GM19240 (cell line): ENCODE measurements at regions not wholly inside any gene's neighbourhood (a gene's known extent, or its start where the extent isn't known, plus 50 kb on each side); places are given as distances from the start of the nearest gene placed in this dataset.
"Not testable (repeated sequence)": the region's sequence is repeated elsewhere in the genome, so short reads cannot be mapped to it uniquely, and the experiment has no call there.

Experiments
- DNase-seq: peaks from one replicate; pipeline ENCODE4 v3.0.0; 2011; ENCODE audit warnings: low spot score; ENCODE audit not compliant: insufficient read length

DNA sequence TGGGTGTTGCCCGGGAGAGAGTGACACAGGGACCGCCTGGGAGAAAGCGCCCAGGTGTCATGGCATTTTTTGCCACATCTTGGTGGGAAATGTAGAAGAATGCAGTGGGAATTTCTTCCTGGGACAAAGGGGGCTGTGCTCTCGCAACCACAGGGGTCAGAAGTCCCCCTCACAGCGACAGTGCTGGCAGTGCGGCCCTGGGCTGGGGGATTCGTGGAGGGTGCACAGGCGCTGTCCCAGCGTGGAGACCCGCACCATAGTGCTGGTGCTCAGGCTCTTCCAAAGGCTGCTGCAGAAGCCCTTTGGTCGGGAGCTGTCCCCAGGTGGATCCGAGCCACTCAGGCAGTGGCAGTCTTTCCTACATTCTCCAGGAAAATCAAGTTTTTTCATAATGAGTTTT is 128.8 kb upstream of the SOX11 start:
- no peak for DNase-seq

- DNase-seq = no peak
Measured at GRCh38 chr2:5569256-5569655, 122.9 kb upstream of the SOX11 start.

- no peak for DNase-seq
Measured at GRCh38 chr2:5576015-5576414, 116.2 kb upstream of the SOX11 start.

DNA sequence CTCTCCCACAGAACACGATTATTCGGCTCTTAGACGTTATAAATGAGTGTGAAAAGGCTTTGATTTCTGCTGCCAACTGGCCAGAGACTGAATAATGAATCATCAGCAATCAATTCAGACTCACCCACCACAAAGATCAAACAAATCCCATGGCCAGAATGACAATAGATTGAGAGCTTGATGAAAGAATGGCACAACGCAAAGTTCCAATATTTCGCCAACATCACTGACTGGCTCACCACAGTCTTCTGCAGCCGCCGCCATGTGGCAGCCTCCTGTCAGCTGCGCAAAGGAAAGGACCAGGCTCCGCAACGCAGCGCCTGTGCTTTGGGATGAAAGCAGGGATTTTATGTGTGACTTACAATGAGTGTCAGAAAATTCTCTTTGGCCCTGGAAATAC is 104.4 kb upstream of the SOX11 start:
- DNase-seq = no peak

DNA sequence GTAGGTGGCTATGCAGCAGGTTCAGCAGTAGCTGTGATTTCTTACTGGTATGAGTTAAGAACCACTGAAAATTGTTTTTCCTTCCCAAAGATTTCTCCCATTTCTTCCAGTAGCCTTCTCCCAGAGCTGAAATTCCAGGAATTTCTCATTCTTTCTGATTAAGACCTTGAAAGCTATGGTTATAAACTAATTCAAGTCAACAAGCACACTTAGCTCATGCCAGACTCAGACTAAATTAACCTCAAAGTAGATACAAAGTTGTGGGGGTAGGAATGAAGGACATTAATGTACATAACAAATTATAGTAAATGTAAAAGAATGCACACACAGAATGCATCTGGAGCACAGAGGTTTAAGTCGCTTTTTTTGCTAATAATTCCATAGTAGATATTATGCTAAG is 103.6 kb upstream of the SOX11 start:
- DNase-seq = no peak

- no peak for DNase-seq
Measured at GRCh38 chr2:5589183-5589582, 103.0 kb upstream of the SOX11 start.

- no peak for DNase-seq
Measured at GRCh38 chr2:5590886-5591285, 101.3 kb upstream of the SOX11 start.

GRCh38 chr2:5592916-5593315 is 99.3 kb upstream of the SOX11 start:
- no peak for DNase-seq

- no peak for DNase-seq
Measured at GRCh38 chr2:5594249-5594695, 97.9 kb upstream of the SOX11 start.

DNA sequence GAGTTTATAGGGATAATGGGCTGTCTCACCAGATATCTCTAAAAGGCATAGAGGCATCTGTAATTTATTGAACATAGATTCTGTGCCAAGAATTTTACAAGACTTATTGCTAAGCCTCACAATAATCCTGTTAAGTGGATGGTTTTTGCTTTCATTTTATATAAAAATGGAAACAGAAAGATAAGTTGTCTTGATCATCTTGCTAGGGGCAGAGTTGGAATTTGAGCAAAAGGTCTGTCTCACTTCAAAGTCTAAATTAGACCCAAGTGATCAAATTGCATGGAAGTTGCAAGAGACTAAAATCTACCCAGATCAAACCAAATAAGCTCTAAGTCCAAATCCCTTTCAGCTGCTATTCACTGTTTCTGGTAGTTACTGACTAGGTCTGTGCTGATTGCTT is 95.3 kb upstream of the SOX11 start:
- DNase-seq = no peak

GRCh38 chr2:5598156-5598555 is 94.0 kb upstream of the SOX11 start:
- DNase-seq = no peak

DNA sequence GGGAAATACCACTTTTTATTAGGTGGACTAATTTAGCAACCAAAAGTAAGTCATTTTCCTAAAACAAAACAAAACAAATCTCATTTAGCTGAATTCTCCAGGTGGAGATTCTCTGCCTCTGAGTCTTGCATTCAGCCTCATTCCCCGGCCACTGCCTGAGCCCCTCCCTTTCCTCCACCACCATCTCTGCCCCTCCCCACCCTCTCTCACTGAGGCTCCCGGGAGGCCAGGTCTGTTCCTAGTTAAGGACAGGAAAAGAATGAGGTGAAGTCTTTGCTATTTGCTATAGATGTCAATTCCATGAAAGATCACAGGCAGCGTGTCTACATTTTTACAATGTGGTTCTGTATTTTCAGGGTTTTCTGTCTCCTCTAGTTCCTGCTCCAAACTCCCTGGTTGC is 83.0 kb upstream of the SOX11 start:
- no peak for DNase-seq

DNA sequence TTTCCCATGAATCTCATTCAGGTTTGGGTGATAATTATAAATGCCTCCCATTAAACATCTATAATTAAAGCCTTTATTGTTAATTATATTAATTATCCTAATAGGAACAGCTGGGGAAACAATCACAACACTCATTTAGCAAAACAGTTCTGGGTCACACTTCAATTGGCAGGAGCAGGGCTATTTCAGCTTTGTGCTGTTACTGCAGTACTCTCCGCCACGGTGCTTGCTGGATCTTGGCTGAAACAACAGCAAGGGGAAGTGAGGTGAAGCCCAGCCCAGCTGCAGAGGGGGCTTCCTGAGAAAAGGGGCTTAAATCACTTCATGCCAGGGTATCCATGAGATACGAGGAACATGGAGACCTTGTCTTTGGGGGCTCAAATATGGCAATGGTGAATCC is 79.5 kb upstream of the SOX11 start:
- no peak for DNase-seq

GRCh38 chr2:5616019-5616418 is 76.2 kb upstream of the SOX11 start:
- no peak for DNase-seq

DNA sequence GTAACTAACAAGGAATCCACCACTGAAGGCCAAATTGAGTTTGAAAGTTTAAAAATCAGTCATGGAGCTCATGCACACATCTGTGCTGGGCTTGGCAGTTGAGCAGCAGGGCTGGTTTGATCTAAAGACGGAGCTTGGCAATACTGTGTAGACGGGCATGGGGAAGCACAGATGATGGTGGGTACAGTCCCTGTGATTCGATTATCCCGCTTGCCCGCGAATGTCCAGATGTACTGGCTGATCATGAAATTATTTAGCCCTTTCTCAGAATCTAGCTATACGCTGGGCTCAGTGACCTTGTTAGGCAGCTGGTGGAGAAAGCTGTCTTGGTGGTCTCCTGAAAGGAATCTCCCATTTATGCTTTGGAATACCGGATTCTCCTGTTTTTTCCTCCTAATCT is 74.8 kb upstream of the SOX11 start:
- DNase-seq = no peak

GRCh38 chr2:5617796-5618195 is 74.4 kb upstream of the SOX11 start:
- DNase-seq = no peak

GRCh38 chr2:5618271-5618670 is 73.9 kb upstream of the SOX11 start:
- DNase-seq = no peak

- not testable (repeated sequence) for DNase-seq
Measured at GRCh38 chr2:5625556-5626065, 66.6 kb upstream of the SOX11 start.

DNA sequence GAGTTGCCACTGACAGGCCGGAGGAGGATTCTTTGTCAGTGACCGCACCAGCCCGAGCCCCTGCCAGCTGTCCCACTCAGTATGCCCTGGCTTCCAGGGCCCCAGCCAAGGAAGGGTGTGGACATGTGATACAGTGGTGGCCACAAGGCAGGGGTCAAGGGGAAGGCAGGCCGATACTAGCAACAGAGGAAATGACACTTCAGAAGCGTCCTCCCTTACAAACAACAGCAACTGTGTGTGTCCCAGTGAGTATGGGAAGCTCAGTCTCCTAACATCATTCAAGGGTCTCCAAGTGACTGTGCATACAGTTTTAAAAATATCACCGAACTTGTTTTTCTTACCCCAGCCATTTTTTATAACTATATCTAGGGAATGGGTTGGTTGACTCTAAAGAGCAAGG is 63.7 kb upstream of the SOX11 start:
- DNase-seq = not testable (repeated sequence)

- not testable (repeated sequence) for DNase-seq
Measured at GRCh38 chr2:5629510-5629909, 62.7 kb upstream of the SOX11 start.

DNA sequence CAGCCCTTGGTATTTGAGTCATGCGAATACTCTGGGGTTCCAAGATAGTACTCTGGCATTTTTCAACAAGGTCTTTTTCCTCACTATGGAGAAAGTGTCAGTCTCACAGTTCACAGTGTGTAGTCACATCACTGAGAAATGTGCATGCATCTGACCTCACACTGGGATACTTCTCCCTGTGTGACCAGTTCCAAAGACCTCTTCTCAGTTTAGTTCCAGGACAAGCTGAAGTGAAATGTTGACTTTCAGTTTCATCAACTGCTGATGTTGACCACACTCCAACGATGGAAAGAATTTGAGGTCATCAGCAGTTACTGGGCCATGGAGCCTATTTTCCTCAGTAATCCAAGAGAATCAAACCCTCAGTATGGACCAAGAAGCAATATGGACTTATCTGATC is 55.1 kb upstream of the SOX11 start:
- not testable (repeated sequence) for DNase-seq
